MM.1S (cell line): ENCODE measurements at regions not wholly inside any gene's neighbourhood (a gene's known extent, or its start where the extent isn't known, plus 50 kb on each side); places are given as distances from the start of the nearest gene placed in this dataset.

Source experiments
- DNase-seq: peaks from one replicate; pipeline ENCODE4 v3.0.0-alpha.2; 2015
- H2AFZ ChIP-seq: fragments of 300-600 bp; sonication (generic); 2 replicates; pipeline ENCODE4 v1.6.0; 2016; ENCODE audit warnings: antibody characterized with exemption, low read length
- H3F3A ChIP-seq: fragments of 300-600 bp; sonication (generic); 2 replicates; pipeline ENCODE4 v1.6.1; 2016; ENCODE audit warnings: mild to moderate bottlenecking, antibody characterized with exemption, low read length, moderate library complexity, mixed read lengths; ENCODE audit not compliant: insufficient read depth
- H3K27ac ChIP-seq: fragments of 300-600 bp; sonication (generic); 2 replicates; pipeline ENCODE4 v1.5.1; 2016; ENCODE audit warnings: mild to moderate bottlenecking, low read length
- H3K27me3 ChIP-seq: fragments of 300-600 bp; sonication (generic); replicated peaks from 2 replicates; pipeline ENCODE4 v1.6.0; 2016; ENCODE audit warnings: low read length; ENCODE audit not compliant: insufficient read depth
- H3K36me3 ChIP-seq: fragments of 300-600 bp; sonication (generic); replicated peaks from 2 replicates; pipeline ENCODE4 v1.6.1; 2016; ENCODE audit warnings: mild to moderate bottlenecking, low read length, mixed read lengths; ENCODE audit not compliant: insufficient read depth
- H3K4me1 ChIP-seq: fragments of 300-600 bp; sonication (generic); 2 replicates; pipeline ENCODE4 v1.6.1; 2016; ENCODE audit warnings: low read length, mixed read lengths
- H3K4me2 ChIP-seq: fragments of 300-600 bp; sonication (generic); 2 replicates; pipeline ENCODE4 v1.6.0; 2016; ENCODE audit warnings: low read depth, low read length
- H3K4me3 ChIP-seq: fragments of 300-600 bp; sonication (generic); 2 replicates; pipeline ENCODE4 v1.5.1; 2016; ENCODE audit warnings: low read length, mixed read lengths
- H3K79me2 ChIP-seq: fragments of 300-600 bp; sonication (generic); 2 replicates; pipeline ENCODE4 v1.6.1; 2016; ENCODE audit warnings: mixed run types, low read length, mixed read lengths
- H3K9ac ChIP-seq: fragments of 300-600 bp; sonication (generic); 2 replicates; pipeline ENCODE4 v1.6.1; 2016; ENCODE audit warnings: low read length, mixed read lengths
- H3K9me2 ChIP-seq: fragments of 300-600 bp; sonication (generic); replicated peaks from 2 replicates; pipeline ENCODE4 v1.6.1; 2016; ENCODE audit warnings: mild to moderate bottlenecking, low read length, mixed read lengths; ENCODE audit not compliant: insufficient read depth
- H3K9me3 ChIP-seq: fragments of 300-600 bp; sonication (generic); replicated peaks from 2 replicates; pipeline ENCODE4 v1.6.1; 2016; ENCODE audit warnings: mild to moderate bottlenecking, low read length, mixed read lengths; ENCODE audit not compliant: insufficient read depth
- H4K20me1 ChIP-seq: fragments of 300-600 bp; sonication (generic); 2 replicates; pipeline ENCODE4 v1.6.1; 2016; ENCODE audit warnings: mild to moderate bottlenecking, low read length, moderate library complexity, mixed read lengths; ENCODE audit not compliant: insufficient read depth
- EZH2 ChIP-seq: fragments of 300-600 bp; sonication (generic); optimal IDR thresholded peaks from 2 replicates; pipeline ENCODE3; 2017; ENCODE audit warnings: low read depth, mild to moderate bottlenecking, antibody characterized with exemption, low read length, mixed read lengths
- EZH2phosphoT487 ChIP-seq: fragments of 300-600 bp; sonication (generic); IDR thresholded peaks from 2 replicates; pipeline ENCODE4 v1.6.1; 2018; ENCODE audit warnings: antibody characterized with exemption, low read length
- TF ChIP-seq, protein P1 (sequence below): fragments of 300-600 bp; sonication (generic); IDR thresholded peaks from 2 replicates; pipeline ENCODE4 v1.5.1; 2016; ENCODE audit warnings: antibody characterized with exemption, low read length, mixed read lengths

DNA sequence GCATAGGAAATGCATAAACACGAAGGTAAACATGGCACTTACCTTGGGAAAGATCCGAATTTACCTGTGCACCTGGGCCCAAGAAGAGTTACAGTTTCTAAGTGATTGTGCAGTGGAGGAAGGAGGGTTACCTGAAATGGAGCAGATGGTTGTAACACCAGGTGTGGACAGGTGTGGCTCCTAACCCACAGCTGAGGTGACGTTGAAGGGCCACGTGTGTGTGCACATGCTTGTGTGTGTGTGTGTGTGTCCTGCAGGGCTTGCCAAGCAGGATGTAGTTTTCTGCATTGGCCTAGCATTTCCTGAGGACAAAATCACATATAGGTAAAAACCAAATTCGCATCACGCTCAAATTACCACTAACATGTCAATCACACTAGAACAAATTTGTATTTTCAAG is 240.8 kb downstream of the ANKRD60 start:
- TF ChIP-seq, protein P1, sequence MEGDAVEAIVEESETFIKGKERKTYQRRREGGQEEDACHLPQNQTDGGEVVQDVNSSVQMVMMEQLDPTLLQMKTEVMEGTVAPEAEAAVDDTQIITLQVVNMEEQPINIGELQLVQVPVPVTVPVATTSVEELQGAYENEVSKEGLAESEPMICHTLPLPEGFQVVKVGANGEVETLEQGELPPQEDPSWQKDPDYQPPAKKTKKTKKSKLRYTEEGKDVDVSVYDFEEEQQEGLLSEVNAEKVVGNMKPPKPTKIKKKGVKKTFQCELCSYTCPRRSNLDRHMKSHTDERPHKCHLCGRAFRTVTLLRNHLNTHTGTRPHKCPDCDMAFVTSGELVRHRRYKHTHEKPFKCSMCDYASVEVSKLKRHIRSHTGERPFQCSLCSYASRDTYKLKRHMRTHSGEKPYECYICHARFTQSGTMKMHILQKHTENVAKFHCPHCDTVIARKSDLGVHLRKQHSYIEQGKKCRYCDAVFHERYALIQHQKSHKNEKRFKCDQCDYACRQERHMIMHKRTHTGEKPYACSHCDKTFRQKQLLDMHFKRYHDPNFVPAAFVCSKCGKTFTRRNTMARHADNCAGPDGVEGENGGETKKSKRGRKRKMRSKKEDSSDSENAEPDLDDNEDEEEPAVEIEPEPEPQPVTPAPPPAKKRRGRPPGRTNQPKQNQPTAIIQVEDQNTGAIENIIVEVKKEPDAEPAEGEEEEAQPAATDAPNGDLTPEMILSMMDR = no peak
- no peak for TF ChIP-seq EZH2phosphoT487
- TF ChIP-seq EZH2 = no peak
- no peaks in the 10 kb centered on the region for H3K36me3 ChIP-seq
- no peak overlapping the region for H3K27ac ChIP-seq
- H3K4me1 ChIP-seq = no peaks in the 10 kb centered on the region
- H3K4me2 ChIP-seq = no peak overlapping the region
- no peaks in the 10 kb centered on the region for H3K79me2 ChIP-seq
- H3F3A ChIP-seq = no peaks in the 10 kb centered on the region
- no peak for DNase-seq
- H3K9me3 ChIP-seq = no peaks in the 10 kb centered on the region
- no peak overlapping the region for H3K9ac ChIP-seq
- no peaks in the 10 kb centered on the region for H3K9me2 ChIP-seq
- no peak overlapping the region for H3K4me3 ChIP-seq
- H3K27me3 ChIP-seq = peaks cover 90% of the 10 kb centered on the region
- H2AFZ ChIP-seq = no peak overlapping the region
- no peaks in the 10 kb centered on the region for H4K20me1 ChIP-seq

DNA sequence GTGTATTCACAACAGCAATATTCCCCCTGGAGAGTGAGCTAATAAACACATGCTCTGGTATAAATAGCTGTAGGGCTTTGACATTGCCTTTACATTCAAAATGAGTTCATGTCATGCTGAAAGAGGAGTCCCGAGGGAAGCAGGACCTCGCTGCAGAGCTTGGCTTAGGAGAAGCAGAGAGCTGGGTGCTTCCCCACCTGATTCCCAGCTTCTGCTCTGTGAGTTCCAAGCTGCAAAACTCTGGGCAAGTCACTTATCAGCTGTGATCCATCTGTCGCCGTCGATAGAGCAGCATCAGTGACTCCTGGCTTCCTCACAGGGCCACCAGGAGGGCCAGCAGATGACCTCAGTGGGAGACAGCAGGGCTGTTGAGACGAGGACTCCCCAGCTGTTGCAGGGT is 241.8 kb downstream of the ANKRD60 start:
- no peaks in the 10 kb centered on the region for H4K20me1 ChIP-seq
- H3K4me2 ChIP-seq = no peak overlapping the region
- H3K27ac ChIP-seq = no peak overlapping the region
- no peak overlapping the region for H3K4me3 ChIP-seq
- no peaks in the 10 kb centered on the region for H3K36me3 ChIP-seq
- no peak overlapping the region for H3K9ac ChIP-seq
- H2AFZ ChIP-seq = no peak overlapping the region
- peaks cover 88% of the 10 kb centered on the region for H3K27me3 ChIP-seq
- TF ChIP-seq, protein P1 = no peak
- TF ChIP-seq EZH2 = no peak
- no peak for TF ChIP-seq EZH2phosphoT487
- H3K79me2 ChIP-seq = no peaks in the 10 kb centered on the region
- no peaks in the 10 kb centered on the region for H3K9me3 ChIP-seq
- H3K4me1 ChIP-seq = no peaks in the 10 kb centered on the region
- no peaks in the 10 kb centered on the region for H3K9me2 ChIP-seq
- no peaks in the 10 kb centered on the region for H3F3A ChIP-seq
- no peak for DNase-seq

DNA sequence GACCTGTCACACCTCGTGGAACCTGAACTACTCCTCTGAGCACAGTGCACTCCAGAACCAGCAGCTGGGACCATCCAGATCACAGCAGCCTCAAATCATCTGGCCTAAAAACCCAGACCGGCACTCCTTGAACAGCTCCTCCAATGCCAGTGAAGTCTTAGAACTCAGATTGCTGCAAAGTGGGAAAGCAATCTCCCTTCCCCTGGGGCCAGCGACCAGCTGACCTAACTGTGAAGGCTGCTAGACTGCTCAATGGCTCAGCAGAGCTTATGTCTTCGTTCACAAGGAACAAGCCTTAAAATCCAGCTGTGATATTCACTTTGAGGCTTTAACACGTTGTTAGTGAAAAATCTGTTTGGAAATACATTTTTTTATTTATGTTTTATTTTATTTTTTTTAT is 243.2 kb downstream of the ANKRD60 start:
- Histone ChIP-seq H3K9ac (no peak overlapping the region), H3K9me2 (no peaks in the 10 kb centered on the region), H3F3A (no peaks in the 10 kb centered on the region), H2AFZ (no peak overlapping the region), H3K27ac (no peak overlapping the region), H3K4me2 (no peak overlapping the region), H3K27me3 (peaks cover 88% of the 10 kb centered on the region), H3K79me2 (no peaks in the 10 kb centered on the region), H3K36me3 (no peaks in the 10 kb centered on the region), H3K4me3 (no peak overlapping the region), H3K9me3 (no peaks in the 10 kb centered on the region), H4K20me1 (no peaks in the 10 kb centered on the region), H3K4me1 (no peaks in the 10 kb centered on the region)
- no peak for DNase-seq
- no peak for TF ChIP-seq EZH2
- no peak for TF ChIP-seq EZH2phosphoT487
- TF ChIP-seq, protein P1 = no peak

DNA sequence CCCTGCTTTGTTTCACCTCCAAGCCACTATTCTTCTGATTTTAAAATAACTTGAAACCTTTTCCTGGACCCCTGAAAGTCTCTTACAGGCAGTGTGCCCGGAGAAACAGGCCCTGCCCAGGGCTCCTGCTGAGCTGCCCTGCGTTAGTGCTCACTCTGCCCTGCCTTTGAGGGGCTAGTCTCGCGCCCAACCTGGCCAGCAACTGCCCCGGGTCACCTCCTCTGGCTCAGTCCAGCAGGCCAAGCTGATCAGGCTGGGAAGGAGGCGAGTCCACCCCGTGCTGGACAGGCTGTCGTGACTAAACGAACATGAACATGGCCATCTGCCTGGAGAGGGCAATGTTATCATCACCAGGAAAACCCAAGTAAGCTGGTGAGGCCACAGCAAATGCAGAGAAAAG is 245.4 kb downstream of the ANKRD60 start:
- no peak overlapping the region for H3K27ac ChIP-seq
- H4K20me1 ChIP-seq = no peaks in the 10 kb centered on the region
- no peaks in the 10 kb centered on the region for H3K79me2 ChIP-seq
- H3F3A ChIP-seq = no peaks in the 10 kb centered on the region
- no peak for DNase-seq
- H3K4me1 ChIP-seq = no peaks in the 10 kb centered on the region
- peaks cover 88% of the 10 kb centered on the region for H3K27me3 ChIP-seq
- H3K9me2 ChIP-seq = no peaks in the 10 kb centered on the region
- H3K9me3 ChIP-seq = no peaks in the 10 kb centered on the region
- H3K4me3 ChIP-seq = no peak overlapping the region
- H2AFZ ChIP-seq = no peak overlapping the region
- H3K9ac ChIP-seq = no peak overlapping the region
- TF ChIP-seq EZH2phosphoT487 (no peak), EZH2 (no peak)
- TF ChIP-seq, protein P1 = no peak
- H3K4me2 ChIP-seq = no peak overlapping the region
- H3K36me3 ChIP-seq = no peaks in the 10 kb centered on the region
